GM03348 (cell line): ENCODE measurements at regions not wholly inside any gene's neighbourhood (a gene's known extent, or its start where the extent isn't known, plus 50 kb on each side); places are given as distances from the start of the nearest gene placed in this dataset.
"Not testable (repeated sequence)": the region's sequence is repeated elsewhere in the genome, so short reads cannot be mapped to it uniquely, and the experiment has no call there.

Experiments
- DNase-seq: peaks from one replicate; pipeline ENCODE4 v3.0.0; 2012; ENCODE audit warnings: low spot score

DNA sequence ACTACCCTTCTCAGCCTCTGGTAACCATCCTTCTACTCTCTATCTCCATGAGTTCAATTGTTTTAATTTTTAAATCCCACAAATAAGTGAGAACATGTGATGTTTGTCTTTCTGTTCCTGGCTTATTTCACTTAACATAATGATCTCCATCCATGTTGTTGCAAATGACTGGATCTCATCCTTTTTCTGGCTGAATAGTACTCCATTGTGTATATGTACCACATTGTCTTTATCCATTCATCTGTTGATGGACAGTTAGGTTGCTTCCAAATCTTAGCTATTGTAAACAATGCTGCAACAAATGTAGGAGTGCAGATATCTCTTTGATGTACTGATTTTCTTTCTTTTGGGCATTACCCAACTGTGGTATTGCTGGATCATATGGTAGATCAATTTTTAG, 103.0 kb downstream of the CARTPT start:
- not testable (repeated sequence) for DNase-seq

DNA sequence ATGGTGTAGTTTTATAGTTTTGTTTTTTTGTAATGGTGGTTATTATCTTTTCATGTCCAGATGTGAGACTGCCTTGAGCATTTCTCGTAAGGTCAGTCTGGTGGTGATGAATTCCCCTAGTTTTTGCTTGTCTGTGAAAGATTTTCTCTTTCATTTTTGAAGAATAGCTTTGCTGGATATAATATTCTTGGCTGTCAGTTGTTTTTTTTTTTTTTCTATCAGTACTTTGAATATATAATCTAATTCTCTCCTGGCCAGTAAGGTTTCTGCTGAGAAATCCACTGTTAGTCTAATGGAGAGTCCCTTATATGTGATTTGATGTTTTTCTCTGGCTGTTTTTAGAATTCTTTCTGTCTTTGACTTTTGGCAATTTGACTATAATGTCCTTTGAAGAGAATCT, 106.9 kb downstream of the CARTPT start:
- no peak for DNase-seq

DNA sequence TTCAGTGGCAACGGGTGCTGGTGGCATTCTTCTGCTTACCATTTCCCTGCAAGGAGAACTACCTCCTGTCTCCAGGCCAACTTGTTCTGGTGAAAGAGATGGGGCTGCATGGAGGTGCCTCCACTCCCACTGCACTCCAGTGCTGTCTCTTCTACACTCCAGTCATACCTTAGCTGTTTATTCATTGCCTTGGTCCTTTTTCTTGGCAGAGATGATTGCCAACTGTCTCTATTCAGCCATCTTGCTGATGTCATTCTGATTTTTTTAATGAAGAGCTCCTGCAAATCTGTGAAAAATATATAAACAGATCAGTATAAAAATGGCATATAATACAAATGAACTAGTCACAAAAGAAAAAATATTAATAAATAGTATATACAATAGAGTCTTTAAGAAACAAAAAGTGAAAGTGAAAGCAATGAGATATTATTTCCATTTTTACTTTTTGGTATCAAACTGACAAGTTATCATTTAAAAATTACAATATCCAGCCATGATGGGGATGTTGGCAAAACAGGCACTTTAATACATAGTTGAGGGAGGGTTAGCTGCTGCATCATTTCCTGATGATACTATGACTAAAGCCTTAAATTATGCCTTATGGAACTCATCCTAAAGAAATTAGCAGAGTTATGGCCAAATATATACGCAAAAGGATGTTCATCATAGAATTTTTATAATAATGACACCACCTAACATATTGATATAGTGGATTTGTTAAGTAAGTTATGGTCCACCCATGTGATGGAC, 109.4 kb downstream of the CARTPT start:
- no peak for DNase-seq

DNA sequence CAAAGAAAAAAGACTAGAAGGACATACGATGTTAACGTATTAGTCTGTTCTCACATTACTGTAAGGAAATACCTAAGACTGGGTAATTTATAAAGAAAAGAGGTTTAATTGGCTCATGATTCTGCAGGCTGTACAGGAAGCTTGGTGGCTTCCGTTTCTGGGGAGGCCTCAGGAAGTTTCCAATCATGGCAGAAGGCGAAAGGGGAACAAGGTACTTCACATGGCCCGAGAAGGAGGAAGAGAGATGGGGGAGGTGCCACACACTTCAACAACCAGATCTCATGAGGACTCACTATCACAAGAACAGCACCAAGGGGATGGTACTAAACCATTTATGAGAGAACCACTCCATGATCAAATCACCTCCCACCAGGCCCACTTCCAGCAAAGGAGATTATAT, 110.1 kb downstream of the CARTPT start:
- no peak for DNase-seq

DNA sequence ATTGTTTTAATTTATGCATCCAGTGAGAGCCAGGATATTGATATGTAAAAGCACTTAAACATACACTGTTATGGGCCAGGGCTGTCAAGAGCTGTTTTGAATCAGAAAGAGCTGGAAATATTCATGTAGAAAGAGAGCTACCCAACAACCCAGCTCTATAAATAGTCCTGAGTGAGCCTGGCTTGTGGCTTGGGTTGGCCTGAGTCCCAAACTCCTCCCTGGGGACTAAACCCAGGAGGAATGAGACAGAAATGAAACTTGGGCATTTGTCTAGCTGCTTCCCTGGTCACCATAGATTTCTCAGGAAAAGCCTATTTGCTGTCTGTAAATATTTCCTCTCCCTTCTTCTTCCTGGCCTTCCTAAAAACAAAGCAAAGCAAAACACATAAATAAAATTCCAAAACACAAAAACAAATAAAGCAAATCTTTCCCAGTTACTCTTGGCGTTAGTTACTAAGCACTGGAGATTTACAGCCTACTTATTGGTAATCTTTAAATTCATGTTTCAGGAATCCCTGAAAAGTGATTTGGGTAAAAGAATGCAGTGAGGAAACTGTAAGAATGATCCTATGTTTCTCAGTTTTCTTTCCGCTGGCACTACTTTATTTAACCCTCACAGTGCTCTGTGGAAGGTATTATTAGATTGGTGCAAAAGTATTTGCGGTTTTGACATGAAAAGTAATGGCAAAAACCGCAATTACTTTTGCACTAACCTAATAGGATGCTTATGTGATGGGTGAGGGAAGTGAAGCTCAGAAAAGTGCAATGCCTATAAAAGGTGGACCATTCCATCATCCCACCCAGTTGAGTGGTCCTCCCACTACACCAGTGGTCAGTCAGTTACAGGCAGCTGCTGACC, 111.8 kb downstream of the CARTPT start:
- peak; percentile 84 for DNase-seq

DNA sequence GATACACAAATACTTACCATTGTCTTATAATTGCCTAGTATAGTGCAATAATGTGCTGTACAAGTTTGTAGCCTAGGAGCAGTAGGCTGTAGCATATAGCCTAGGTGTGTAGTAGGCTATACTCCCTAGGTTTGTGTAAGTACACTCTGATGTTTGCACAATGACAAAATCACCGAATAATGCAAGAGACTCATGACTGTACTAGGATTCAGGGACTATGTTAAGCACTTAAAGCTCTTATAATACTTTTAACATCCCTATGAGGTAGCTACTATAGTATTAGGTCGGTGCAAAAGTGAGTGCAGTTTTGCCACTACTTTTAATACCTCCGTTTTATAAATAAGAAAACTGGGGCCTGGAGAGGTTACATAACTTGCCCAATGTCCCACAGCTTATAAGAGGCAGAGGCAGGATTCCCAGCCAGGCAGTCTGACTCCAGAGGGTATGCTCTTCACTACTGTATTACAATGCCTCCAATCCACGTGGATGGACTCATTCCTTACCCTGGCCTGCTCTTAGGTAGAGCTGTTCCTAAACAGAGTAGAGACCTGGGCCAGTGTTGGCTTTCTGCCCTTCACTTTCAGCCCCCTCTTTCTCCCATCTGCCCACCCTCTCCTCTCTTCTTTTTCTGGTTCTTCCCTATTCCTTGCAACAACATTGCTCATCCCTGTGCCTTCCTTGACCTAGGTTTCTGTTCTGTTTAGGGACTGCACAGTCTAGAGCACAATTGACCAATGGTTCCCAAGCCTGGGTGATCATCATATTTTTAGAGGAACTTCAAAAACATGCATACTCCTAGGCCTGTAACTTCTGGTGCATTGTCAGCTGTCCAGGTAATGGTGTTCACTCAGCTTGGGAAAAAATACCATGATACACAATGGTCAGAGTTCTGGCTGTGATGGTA, 114.0 kb downstream of the CARTPT start:
- DNase-seq, result no peak

DNA sequence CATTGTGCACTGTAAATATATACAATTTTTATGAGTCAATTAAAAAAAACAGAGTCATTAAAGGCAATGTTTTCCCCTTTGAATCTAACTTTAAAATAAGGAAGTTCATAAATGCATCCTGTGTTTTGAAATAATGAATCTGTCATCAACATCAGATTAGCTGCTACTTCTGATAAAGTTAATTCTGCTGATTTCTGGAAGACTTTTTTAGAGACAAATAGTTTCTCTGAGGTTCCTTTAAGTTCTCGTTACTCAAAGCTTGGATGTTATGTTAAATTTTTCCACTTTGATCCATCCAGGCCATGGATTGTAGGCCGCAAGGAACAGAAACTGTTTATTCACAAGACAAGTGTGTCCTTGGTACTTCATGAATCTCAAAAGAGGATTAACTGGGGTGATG, 115.5 kb downstream of the CARTPT start:
- DNase-seq, result no peak

DNA sequence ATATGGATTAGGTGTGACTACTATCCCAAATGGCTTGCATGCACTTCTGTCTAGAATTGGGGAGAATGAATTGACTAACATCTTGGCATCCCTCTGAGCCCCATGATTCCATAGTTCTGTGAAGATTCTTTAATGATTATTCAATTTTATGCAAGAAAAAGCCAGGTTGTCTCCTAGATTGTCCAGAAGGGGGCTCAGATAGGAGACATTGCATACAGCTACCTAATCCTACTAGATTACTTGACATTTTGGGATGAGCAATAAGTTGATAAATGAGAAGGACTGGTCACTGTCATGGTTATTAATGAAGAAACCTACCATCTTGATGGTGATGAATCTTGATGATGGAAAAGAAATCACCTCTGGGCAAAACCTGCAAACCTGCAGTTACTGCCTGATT, 117.0 kb downstream of the CARTPT start:
- peak; percentile 19 for DNase-seq

DNA sequence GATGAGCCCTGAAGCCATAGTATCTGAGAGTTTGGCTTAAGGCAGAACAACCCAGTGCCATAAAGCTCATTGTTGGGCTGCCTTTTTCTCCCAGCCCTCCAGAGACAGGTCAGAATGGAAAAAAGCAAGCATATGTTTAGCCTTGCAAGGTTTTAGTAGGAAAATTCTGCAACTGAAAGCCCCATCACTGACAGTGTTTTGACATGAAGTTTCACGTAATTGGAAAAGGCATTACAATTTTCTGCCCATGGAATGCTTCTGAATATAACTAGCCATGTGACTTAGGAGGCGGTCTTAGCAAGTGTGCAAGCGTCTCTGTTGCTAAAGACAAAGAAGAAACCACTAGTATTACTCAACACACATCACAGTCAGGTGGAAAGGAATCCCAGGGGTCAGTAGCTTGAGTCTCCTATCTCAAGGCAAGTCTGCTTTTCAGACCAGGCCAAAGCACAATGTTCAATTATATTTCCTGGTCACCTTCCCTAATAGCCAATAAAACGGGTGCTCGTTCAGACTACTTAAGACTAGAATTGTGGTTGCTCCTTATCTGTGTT, 117.6 kb downstream of the CARTPT start:
- DNase-seq, result no peak

DNA sequence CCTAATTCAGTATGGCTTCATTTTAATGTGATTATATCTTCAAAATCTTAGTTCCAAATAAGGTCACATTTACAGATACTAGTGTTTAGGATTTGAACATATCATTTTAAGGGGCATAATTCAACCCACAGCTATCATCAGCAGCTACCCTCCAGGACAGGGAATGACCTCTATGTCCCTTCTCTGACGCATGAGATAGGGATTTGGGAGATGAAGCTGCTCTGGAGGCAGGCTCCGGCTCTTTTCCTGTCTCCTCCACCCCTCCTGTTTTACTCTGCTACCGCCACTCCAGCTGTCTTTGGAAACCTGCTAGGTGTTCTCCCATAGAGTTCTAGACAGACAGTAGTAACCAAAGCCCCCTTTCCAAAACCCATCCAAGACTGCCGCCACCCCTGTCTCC, 119.2 kb downstream of the CARTPT start:
- no peak for DNase-seq

DNA sequence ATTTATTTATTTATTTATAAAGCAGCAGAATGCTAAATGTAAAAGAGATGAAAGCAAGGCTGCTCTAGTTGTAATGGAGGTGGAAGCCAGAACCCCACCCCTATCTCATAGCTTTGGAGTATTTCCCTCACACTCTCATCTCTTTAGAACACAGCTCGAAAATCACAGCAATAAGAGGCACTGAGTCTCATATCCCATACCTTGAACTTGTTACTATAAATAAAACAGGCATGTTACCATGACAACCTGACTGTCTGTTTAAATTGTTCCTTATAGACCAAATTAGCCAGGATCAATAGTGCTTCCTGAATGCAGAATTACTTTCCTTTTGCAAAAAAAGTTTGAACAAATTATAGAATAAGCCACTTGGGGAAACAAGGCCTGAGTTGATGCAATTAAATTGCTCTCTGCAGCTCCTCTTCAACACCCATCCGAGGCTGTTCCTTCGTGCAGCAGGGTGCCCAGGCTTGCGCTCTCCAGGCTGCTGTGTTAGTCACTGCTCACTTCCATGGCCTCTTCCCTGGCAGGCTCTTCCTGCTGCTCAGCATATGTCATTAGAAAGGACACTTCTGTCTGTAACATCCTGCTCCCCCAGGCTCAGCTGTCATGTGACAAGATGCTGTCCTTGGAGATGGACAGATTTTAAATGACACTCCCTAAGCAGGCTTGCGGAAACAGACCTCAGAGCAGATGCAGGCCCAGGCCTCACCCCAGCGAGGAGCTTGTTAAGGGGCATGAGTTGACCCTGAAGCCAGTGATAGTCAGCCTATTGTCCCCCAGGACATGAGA, 120.2 kb downstream of the CARTPT start:
- DNase-seq, result no peak

DNA sequence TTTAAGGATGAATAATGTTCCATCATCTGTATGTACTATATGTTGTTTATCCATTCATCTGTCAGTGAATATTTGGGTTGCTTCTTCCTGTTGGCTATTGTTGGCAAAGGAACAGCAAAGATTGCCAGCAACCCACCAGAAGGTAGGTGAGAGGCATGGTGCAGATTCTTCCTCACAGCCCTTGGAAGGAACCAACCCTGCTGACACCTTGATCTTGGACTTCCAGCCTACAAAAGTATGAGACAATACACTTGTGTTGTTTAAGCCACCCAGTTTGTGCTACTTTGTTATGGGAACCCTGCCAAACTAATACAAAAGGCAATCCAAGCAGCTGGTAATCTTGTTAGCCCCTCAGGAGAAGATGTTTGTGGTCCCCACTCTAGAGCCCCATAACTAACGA, 122.0 kb downstream of the CARTPT start:
- DNase-seq, result no peak

DNA sequence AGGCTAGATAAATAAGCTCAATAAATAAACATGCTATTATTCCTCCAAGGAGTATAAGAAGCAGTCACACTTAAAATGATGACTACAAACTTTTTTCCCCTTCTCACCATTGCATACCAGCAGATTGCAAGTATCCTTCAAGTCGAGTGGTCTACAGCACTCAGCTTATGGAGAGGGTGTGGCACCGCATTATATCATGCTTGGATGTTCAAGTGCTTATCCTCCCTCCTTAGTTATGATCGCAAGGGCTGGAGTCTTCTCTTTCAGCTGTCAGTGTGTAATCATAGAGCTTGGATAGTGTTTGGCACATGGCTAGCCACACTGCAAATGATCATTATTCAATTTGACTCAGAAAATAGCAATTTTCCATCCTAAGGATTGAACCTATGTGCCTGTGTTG, 124.0 kb downstream of the CARTPT start:
- no peak for DNase-seq

DNA sequence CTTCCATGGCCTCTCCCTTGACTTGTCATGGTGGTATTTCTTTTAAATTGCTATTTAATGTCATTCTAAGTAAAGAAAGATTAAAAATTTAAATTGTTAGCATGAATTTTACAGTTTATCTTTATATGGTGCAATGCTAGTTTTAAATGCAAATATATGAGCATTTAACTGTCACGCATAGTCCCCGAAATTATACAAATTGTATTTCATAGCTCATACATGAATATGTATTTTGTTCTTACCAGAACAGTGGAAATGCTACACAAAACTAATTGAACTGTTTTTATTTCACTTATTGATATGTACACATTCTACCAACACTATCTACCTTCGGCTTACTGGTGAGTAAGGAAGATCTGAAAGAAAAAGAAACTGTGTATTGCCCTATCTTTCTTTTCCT, 125.8 kb downstream of the CARTPT start:
- DNase-seq, result no peak

DNA sequence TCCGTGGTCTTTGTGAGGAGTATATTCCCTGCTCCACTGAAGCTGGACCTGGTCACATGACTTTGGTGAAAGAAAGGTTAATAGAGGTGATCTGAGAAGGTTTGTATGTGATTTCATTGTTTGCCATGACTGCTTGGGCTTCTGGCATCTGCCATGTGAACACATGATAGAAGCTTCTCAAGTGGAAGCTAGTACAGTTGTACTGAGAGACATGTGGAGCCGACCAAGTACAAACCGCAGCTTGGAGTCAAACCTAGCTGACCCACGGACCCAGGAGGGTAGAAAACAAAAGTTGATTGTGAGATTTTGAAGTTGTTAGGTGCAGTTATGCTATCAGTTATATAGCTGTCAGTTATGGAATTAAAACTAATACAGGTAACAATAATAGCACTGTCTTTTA, 140.4 kb downstream of the CARTPT start:
- DNase-seq, result no peak

DNA sequence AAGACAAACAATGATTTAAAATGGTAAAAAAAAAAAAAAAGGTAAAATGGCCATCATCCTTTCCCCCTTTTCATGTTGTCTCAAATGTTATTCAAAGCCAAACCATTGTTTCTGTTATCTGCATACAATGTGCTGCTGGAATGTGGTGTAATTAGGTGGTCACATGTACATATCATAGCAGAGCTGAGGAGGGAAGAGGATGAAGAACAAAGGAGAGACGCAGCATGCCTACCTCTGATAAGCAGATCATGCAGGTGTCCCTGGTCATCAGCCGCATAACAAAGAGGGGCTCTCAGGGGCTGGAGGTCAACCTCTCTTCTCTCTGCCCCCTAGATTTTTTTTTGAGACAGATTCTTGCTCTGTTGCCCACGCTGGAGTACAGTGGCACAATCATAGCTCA, 141.0 kb downstream of the CARTPT start:
- no peak for DNase-seq

DNA sequence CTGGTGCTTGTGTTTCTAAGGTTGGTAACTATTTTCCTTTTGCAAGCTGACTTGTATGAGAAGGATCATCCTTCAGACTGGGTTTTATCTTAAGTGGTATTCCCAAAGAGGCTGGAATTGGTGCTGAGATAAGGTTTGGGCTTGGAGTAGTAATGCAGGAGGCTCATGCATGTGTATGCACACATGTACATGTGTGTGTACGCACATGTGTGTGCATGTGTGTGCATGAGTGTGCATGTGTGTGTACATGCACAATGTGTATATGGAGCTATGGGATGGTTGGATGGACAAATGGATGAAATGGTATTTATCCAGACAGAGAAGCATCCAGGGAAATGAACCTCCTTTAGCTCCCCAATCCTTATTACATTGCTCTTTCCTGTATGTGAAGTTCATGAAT, 142.6 kb downstream of the CARTPT start:
- DNase-seq, result no peak

DNA sequence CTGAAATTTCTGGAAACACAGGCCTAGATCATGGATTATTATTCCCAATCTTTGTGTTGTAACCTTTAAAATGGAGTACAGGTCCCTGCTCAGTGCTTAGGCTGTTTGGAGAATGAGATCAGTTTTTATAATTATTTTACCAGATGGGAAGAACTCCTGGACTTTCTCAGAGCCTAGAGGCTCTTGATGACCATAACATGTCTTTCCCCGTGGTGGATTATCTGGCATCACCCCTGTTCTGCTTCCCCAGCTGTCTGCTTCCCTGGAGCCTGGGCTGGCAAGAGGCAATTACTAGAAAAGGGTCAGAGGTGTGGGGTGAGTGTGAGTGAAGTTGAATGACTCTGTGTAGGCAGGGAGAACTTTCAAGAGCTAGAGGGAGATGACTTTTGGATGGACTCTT, 143.0 kb downstream of the CARTPT start:
- no peak for DNase-seq

DNA sequence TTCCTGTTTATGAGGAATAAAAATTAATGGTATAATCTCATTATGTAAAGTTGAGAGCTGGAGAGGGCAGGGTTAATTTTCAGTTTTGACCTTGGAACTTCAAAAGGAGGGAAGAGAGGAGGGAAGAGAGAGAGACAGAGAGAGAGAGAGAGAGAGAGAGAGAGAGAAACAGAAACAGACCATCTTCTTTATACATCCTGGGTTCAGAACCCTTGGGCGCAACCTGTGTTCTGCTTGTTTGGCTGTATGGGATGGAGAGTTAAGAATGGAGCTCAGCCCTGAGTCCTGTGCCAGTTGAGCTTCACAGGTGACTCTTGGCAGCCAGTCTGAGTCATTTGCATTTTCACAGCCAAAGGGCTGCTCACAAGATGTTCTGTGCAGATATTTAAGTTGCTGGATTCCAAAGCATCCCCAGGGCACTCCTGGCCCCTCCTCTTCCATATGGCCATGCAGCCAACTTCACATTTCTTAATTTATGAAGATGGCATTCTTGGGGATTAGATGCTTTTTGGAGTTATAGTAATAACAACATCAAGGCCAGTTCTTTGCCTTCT, 143.5 kb downstream of the CARTPT start:
- no peak for DNase-seq

DNA sequence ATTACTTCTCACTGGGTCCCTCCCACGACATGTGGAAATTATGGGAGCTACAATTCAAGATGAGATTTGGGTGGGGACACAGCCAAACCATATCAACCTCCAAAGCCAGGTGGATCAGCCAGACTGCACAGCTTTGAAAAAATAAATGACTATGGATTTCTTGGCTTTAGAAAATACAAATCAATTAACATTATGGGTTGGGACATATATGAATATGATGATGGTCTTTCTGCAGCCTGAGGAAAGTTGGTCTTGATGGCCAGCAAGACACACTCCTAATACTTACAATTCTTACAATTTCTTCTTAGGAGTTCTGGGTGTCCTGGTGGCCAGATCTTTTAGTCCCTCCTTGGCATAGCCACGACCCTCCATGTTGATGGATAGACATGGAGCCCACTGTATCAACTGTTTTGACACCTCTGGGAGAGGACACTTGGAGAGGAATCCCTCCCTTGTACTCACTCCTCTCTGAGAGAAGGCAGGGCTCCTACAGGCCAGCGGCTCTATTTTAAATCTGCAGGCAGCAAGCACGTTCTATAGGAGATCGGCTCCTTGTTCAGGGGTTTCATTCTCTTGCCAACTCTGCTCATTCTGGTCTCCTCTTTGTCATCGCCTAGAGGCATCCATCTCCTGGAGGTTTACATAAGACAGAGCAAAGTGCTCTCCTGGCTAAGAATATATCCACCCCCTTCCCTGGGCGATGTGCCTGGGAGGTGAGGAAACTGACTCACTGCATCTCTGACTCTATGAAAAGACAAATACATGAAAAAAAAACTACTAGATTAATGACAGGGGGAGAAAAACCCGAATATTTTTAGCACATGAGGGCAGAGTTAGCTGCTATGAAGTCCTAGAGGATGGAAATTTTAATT, 145.9 kb downstream of the CARTPT start:
- DNase-seq, result peak; percentile 66
